HUES6 (cell line): ENCODE measurements at regions not wholly inside any gene's neighbourhood (a gene's known extent, or its start where the extent isn't known, plus 50 kb on each side); places are given as distances from the start of the nearest gene placed in this dataset.

Experiments
- H3K27ac ChIP-seq: 2 replicates; pipeline ENCODE4 v1.7.0; 2013; ENCODE audit warnings: low read depth, mild to moderate bottlenecking, low read length, inconsistent platforms
- H3K27me3 ChIP-seq: 2 replicates; pipeline ENCODE4 v1.6.1; 2013; ENCODE audit warnings: low read length; ENCODE audit not compliant: control insufficient read depth, insufficient read depth
- H3K36me3 ChIP-seq: 2 replicates; pipeline ENCODE4 v1.6.1; 2013; ENCODE audit warnings: low read length; ENCODE audit not compliant: control insufficient read depth, insufficient read depth
- H3K4me1 ChIP-seq: 2 replicates; pipeline ENCODE4 v1.6.1; 2013; ENCODE audit warnings: low read length; ENCODE audit not compliant: control insufficient read depth, insufficient read depth
- H3K4me3 ChIP-seq: 2 replicates; pipeline ENCODE4 v1.5.1; 2013; ENCODE audit warnings: low read depth, low read length
- H3K9ac ChIP-seq: one replicate; pipeline ENCODE4 v1.6.1; 2013; ENCODE audit warnings: mild to moderate bottlenecking, low read length
- H3K9me3 ChIP-seq: 2 replicates; pipeline ENCODE4 v1.6.1; 2013; ENCODE audit warnings: low read depth, low read length; ENCODE audit not compliant: control insufficient read depth, insufficient read depth

- H3K4me3 ChIP-seq = no peak overlapping the region
- H3K27ac ChIP-seq = no peak overlapping the region
- no peak overlapping the region for H3K9ac ChIP-seq
- H3K27me3 ChIP-seq = no peaks in the 10 kb centered on the region
- no peaks in the 10 kb centered on the region; the same call in 1 of the 2 replicates for H3K9me3 ChIP-seq
- no peaks in the 10 kb centered on the region for H3K36me3 ChIP-seq
- H3K4me1 ChIP-seq = no peaks in the 10 kb centered on the region
Measured at GRCh38 chr2:18009891-18010290, 131.4 kb downstream of the KCNS3 start.

GRCh38 chr2:18005411-18005810, 126.9 kb downstream of the KCNS3 start:
- H3K4me3 ChIP-seq = no peak overlapping the region
- no peaks in the 10 kb centered on the region for H3K9me3 ChIP-seq
- no peak overlapping the region for H3K9ac ChIP-seq
- no peaks in the 10 kb centered on the region for H3K4me1 ChIP-seq
- H3K36me3 ChIP-seq = no peaks in the 10 kb centered on the region
- H3K27ac ChIP-seq = no peak overlapping the region
- no peaks in the 10 kb centered on the region for H3K27me3 ChIP-seq

GRCh38 chr2:18001671-18002070, 123.2 kb downstream of the KCNS3 start:
- Histone ChIP-seq H3K4me1 (no peaks in the 10 kb centered on the region), H3K27me3 (no peaks in the 10 kb centered on the region), H3K36me3 (no peaks in the 10 kb centered on the region), H3K27ac (no peak overlapping the region), H3K9ac (no peak overlapping the region), H3K9me3 (no peaks in the 10 kb centered on the region), H3K4me3 (no peak overlapping the region)

GRCh38 chr2:17996978-17997377, 118.5 kb downstream of the KCNS3 start:
- H3K27me3 ChIP-seq = no peaks in the 10 kb centered on the region
- no peaks in the 10 kb centered on the region for H3K36me3 ChIP-seq
- no peak overlapping the region for H3K4me3 ChIP-seq
- H3K27ac ChIP-seq = no peak overlapping the region
- H3K9me3 ChIP-seq = peaks cover 14% of the 10 kb centered on the region
- no peaks in the 10 kb centered on the region for H3K4me1 ChIP-seq
- no peak overlapping the region for H3K9ac ChIP-seq

GRCh38 chr2:17995593-17995992, 117.1 kb downstream of the KCNS3 start:
- H3K4me3 ChIP-seq = no peak overlapping the region
- H3K36me3 ChIP-seq = no peaks in the 10 kb centered on the region

More at GRCh38 chr2:17995593-17995992, 117.1 kb downstream of the KCNS3 start:
- Histone ChIP-seq H3K4me1 (no peaks in the 10 kb centered on the region), H3K27ac (no peak overlapping the region), H3K27me3 (no peaks in the 10 kb centered on the region), H3K9me3 (peaks cover 14% of the 10 kb centered on the region), H3K9ac (no peak overlapping the region)
